Endothelial cell of umbilical vein (primary cell): ENCODE measurements at regions not wholly inside any gene's neighbourhood (a gene's known extent, or its start where the extent isn't known, plus 50 kb on each side); places are given as distances from the start of the nearest gene placed in this dataset.

ENCODE experiments used
- CTCF ChIP-seq, 2 donors: IDR thresholded peaks; 1 replicate in 1 of 2; 2 replicates in 1 of 2; pipeline ENCODE4 v1.5.1; 2011; ENCODE audit warnings: low read length in 2 of 2, mild to moderate bottlenecking in 2 of 2, moderate library complexity in 2 of 2, control low read depth in 1 of 2, inconsistent platforms in 1 of 2, low read depth in 1 of 2; ENCODE audit not compliant: insufficient read depth in 1 of 2; ENCODE audit errors: extremely low read depth in 1 of 2
- FOS ChIP-seq: IDR thresholded peaks from 2 replicates; pipeline ENCODE4 v1.6.1; 2011; ENCODE audit warnings: mild to moderate bottlenecking, low read length, moderate library complexity, borderline replicate concordance; ENCODE audit not compliant: insufficient read depth
- JUN ChIP-seq: IDR thresholded peaks from 2 replicates; pipeline ENCODE4 v1.6.1; 2011; ENCODE audit warnings: borderline replicate concordance, low read depth; ENCODE audit not compliant: insufficient read length, insufficient read depth
- MAX ChIP-seq: IDR thresholded peaks from 2 replicates; pipeline ENCODE4 v1.6.1; 2011; ENCODE audit not compliant: insufficient read depth, insufficient read length
- POLR2A ChIP-seq: IDR thresholded peaks from 2 replicates; pipeline ENCODE4 v1.6.1; 2012; ENCODE audit warnings: low read depth, mild to moderate bottlenecking, control low read depth, low read length

- no peak for TF ChIP-seq CTCF (IDR thresholded peaks at IDR 0.05; ENCODE audit: extremely low read depth in 1 of 2, insufficient read depth in 1 of 2, low read depth in 1 of 2, low read length in 2 of 2)
- no peak for TF ChIP-seq POLR2A
- TF ChIP-seq MAX: no peak
- no peak for TF ChIP-seq FOS
- no peak for TF ChIP-seq JUN
These were observed 123.0 kb downstream of the MTX2 start for GRCh38 chr2:176392249-176392648.
